AG09319 (cell line): ENCODE measurements at regions not wholly inside any gene's neighbourhood (a gene's known extent, or its start where the extent isn't known, plus 50 kb on each side); places are given as distances from the start of the nearest gene placed in this dataset.
"Not testable (repeated sequence)": the region's sequence is repeated elsewhere in the genome, so short reads cannot be mapped to it uniquely, and the experiment has no call there.

ENCODE experiments used
- DNase-seq: peaks from one replicate; pipeline ENCODE4 v3.0.0-alpha.2; 2010; ENCODE audit warnings: low read depth; ENCODE audit errors: extremely low read depth
- CTCF ChIP-seq: IDR thresholded peaks from 2 replicates; pipeline ENCODE4 v1.5.1; 2011; ENCODE audit warnings: low read depth, mild to moderate bottlenecking, inconsistent platforms, low read length, moderate library complexity

- no peak for TF ChIP-seq CTCF
- DNase-seq: no peak
Observed at GRCh38 chr6:122268394-122268793, 131.1 kb upstream of the HSF2 start.

- TF ChIP-seq CTCF: no peak
Observed at GRCh38 chr6:122276637-122277036, 122.8 kb upstream of the HSF2 start.

GRCh38 chr6:122280105-122281021, 119.1 kb upstream of the HSF2 start:
- not testable (repeated sequence) for DNase-seq

More at GRCh38 chr6:122276637-122277036, 122.8 kb upstream of the HSF2 start:
- no peak for DNase-seq

- TF ChIP-seq CTCF: no peak
- DNase-seq: no peak
Observed at GRCh38 chr6:122283884-122284283, 115.6 kb upstream of the HSF2 start.

GRCh38 chr6:122284848-122285247, 114.6 kb upstream of the HSF2 start:
- TF ChIP-seq CTCF: no peak
- no peak for DNase-seq

GRCh38 chr6:122285292-122285913, 114.0 kb upstream of the HSF2 start:
- DNase-seq: no peak
- no peak for TF ChIP-seq CTCF

GRCh38 chr6:122286512-122286911, 112.9 kb upstream of the HSF2 start:
- DNase-seq: no peak
- no peak for TF ChIP-seq CTCF
